ENCODE measurements at regions not wholly inside any gene's neighbourhood (a gene's known extent, or its start where the extent isn't known, plus 50 kb on each side); places are given as distances from the start of the nearest gene placed in this dataset.
A peak's percentile ranks its signal among the peaks of the same experiment; 100 is the strongest.
"Not testable (repeated sequence)": the region's sequence is repeated elsewhere in the genome, so short reads cannot be mapped to it uniquely, and the experiment has no call there.

DNA sequence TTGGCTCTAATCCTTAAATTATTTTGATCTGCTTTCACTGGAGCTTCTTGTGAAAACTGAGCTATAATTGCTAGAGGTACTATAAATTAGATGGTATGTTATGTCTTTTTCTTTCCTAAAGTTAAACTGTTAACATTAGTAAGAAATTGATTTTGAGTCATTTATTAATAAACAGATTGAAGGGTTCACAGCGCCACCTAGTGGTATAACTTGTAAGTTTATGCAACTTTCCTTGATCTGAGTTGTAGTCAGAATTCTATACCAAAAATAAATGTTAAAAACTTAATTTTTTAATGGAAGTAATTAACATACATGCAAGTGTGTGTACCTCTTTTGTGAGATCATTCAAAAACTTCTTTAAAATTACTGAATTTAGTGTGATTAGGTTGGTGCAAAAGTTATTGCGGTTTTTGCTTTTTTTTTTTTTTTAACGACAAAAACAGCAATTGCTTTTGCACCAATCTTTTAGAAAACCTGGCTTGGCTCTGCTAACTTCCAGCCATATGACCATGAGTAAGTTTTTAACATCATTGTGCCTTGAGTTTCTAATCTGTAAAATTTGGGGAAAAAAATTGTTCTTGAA is 151.5 kb downstream of the CENPC start:
- ChIA-PET CTCF (interaction anchor here (0.5 kb wide), 1 partner anchor 1799 kb away, joined by 3 read pairs; no protein-coding TSS in a partner anchor), POLR2A (no interaction called here)
- in situ Hi-C loops (cut with HindIII; ENCODE audit: low pct_unique_long_range_greater_than_20kb, low sequenced_read_pairs): no loop called here
- Histone ChIP-seq H3K36me3 (ENCODE audit: control insufficient read depth, insufficient read depth, low read length) (no peaks in the 10 kb centered on the region), H3K4me1 (ENCODE audit: control insufficient read depth, insufficient read depth, low read length) (no peaks in the 10 kb centered on the region), H3K27me3 (ENCODE audit: control insufficient read depth, insufficient read depth, low read length) (no peaks in the 10 kb centered on the region), H3K9me3 (ENCODE audit: control insufficient read depth, insufficient read depth, low read depth, low read length) (no peaks in the 10 kb centered on the region), H3K27ac (ENCODE audit: low read length) (no peak overlapping the region), H3K4me3 (ENCODE audit: low read depth in 2 of 2, low read length in 2 of 2) (no peak overlapping the region)
- DNase-seq (ENCODE audit: low read depth, low spot score) (no peak), ATAC-seq (no peak)
- no TSS peak for BruUV-seq (replicated peaks)
- TF ChIP-seq, protein P1, sequence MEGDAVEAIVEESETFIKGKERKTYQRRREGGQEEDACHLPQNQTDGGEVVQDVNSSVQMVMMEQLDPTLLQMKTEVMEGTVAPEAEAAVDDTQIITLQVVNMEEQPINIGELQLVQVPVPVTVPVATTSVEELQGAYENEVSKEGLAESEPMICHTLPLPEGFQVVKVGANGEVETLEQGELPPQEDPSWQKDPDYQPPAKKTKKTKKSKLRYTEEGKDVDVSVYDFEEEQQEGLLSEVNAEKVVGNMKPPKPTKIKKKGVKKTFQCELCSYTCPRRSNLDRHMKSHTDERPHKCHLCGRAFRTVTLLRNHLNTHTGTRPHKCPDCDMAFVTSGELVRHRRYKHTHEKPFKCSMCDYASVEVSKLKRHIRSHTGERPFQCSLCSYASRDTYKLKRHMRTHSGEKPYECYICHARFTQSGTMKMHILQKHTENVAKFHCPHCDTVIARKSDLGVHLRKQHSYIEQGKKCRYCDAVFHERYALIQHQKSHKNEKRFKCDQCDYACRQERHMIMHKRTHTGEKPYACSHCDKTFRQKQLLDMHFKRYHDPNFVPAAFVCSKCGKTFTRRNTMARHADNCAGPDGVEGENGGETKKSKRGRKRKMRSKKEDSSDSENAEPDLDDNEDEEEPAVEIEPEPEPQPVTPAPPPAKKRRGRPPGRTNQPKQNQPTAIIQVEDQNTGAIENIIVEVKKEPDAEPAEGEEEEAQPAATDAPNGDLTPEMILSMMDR (IDR thresholded peaks at IDR 0.05): peak; percentile 38; the same call in 1 of the 2 replicates
- no peak for TF ChIP-seq POLR2AphosphoS5 (IDR thresholded peaks at IDR 0.05; ENCODE audit: low read depth, low read length)
- intact Hi-C loops (cut with micrococcal nuclease; ENCODE audit: unreplicated experiment): no loop called here

DNA sequence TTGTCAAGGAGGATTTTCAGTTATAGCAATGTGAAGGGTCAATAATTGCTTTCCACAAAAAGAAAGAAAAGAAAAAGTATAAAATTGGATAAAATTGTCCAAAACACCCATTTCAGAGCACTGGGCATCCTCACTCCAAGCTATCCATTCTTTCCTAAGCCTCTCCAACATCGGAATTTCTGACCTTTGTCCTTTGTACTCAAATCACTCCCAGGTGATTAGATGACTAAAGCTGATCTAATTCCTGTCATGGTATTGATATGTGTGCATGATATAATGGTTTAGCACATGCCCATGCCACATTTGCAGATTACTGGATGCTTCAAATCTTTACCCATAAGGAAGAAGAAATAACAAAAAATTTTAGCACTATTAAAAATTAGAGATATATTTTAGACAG is 152.3 kb downstream of the CENPC start:
- ChIA-PET POLR2A (no interaction called here), CTCF (interaction anchor here (0.5 kb wide), 1 partner anchor 1798 kb away, joined by 3 read pairs; no protein-coding TSS in a partner anchor)
- TF ChIP-seq SIN3A (IDR thresholded peaks at IDR 0.05; ENCODE audit: borderline replicate concordance, insufficient read depth, low read depth, low read length): no peak
- TF ChIP-seq TCF7L2 (IDR thresholded peaks at IDR 0.05; ENCODE audit: low read depth, low read length): no peak
- TF ChIP-seq POLR2AphosphoS5 (IDR thresholded peaks at IDR 0.05; ENCODE audit: low read depth, low read length): no peak
- TF ChIP-seq, protein P2, sequence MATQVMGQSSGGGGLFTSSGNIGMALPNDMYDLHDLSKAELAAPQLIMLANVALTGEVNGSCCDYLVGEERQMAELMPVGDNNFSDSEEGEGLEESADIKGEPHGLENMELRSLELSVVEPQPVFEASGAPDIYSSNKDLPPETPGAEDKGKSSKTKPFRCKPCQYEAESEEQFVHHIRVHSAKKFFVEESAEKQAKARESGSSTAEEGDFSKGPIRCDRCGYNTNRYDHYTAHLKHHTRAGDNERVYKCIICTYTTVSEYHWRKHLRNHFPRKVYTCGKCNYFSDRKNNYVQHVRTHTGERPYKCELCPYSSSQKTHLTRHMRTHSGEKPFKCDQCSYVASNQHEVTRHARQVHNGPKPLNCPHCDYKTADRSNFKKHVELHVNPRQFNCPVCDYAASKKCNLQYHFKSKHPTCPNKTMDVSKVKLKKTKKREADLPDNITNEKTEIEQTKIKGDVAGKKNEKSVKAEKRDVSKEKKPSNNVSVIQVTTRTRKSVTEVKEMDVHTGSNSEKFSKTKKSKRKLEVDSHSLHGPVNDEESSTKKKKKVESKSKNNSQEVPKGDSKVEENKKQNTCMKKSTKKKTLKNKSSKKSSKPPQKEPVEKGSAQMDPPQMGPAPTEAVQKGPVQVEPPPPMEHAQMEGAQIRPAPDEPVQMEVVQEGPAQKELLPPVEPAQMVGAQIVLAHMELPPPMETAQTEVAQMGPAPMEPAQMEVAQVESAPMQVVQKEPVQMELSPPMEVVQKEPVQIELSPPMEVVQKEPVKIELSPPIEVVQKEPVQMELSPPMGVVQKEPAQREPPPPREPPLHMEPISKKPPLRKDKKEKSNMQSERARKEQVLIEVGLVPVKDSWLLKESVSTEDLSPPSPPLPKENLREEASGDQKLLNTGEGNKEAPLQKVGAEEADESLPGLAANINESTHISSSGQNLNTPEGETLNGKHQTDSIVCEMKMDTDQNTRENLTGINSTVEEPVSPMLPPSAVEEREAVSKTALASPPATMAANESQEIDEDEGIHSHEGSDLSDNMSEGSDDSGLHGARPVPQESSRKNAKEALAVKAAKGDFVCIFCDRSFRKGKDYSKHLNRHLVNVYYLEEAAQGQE (IDR thresholded peaks at IDR 0.05; ENCODE audit: insufficient read depth in 1 of 2, low read depth in 2 of 2, low read length in 1 of 2): no peak
- TF ChIP-seq, protein P1 (IDR thresholded peaks at IDR 0.05): no peak
- in situ Hi-C loops (cut with HindIII; ENCODE audit: low pct_unique_long_range_greater_than_20kb, low sequenced_read_pairs): no loop called here
- H3K4me3 ChIP-seq (ENCODE audit: low read depth in 2 of 2, low read length in 2 of 2): no peak overlapping the region
- H3K9me3 ChIP-seq (ENCODE audit: control insufficient read depth, insufficient read depth, low read depth, low read length): no peaks in the 10 kb centered on the region
- DNase-seq (ENCODE audit: low read depth, low spot score) (no peak), ATAC-seq (no peak)
- H3K4me1 ChIP-seq (ENCODE audit: control insufficient read depth, insufficient read depth, low read length): no peaks in the 10 kb centered on the region
- H3K27me3 ChIP-seq (ENCODE audit: control insufficient read depth, insufficient read depth, low read length): no peaks in the 10 kb centered on the region
- no TSS peak for BruUV-seq (replicated peaks)
- intact Hi-C loops (cut with micrococcal nuclease; ENCODE audit: unreplicated experiment): no loop called here
- no peaks in the 10 kb centered on the region for H3K36me3 ChIP-seq (ENCODE audit: control insufficient read depth, insufficient read depth, low read length)
- no peak overlapping the region for H3K27ac ChIP-seq (ENCODE audit: low read length)

DNA sequence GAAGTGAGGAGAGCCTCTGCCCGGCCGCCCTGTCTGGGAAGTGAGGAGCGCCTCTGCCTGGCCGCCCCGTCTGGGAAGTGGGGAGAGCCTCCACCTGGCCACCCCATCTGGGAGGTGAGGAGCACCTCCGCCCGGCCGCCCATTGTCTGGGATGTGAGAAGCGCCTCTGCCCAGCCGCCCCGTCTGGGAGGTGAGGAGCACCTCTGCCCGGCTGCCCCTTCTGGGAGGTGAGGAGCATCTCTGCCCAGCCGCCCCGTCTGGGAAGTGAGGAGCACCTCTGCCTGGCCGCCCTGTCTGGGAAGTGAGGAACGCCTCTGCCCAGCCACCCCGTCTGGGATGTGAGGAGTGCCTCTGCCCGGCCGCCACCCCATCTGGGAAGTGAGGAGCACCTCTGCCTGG is 163.9 kb downstream of the CENPC start:
- intact Hi-C loops (cut with micrococcal nuclease; ENCODE audit: unreplicated experiment); H3K4me3 ChIP-seq (ENCODE audit: low read depth in 2 of 2, low read length in 2 of 2); H3K36me3 ChIP-seq (ENCODE audit: control insufficient read depth, insufficient read depth, low read length); CTCF ChIA-PET; H3K27ac ChIP-seq (ENCODE audit: low read length); BruUV-seq (replicated peaks); DNase-seq (ENCODE audit: low read depth, low spot score); ATAC-seq; H3K27me3 ChIP-seq (ENCODE audit: control insufficient read depth, insufficient read depth, low read length); POLR2A ChIA-PET; in situ Hi-C loops (cut with HindIII; ENCODE audit: low pct_unique_long_range_greater_than_20kb, low sequenced_read_pairs); H3K9me3 ChIP-seq (ENCODE audit: control insufficient read depth, insufficient read depth, low read depth, low read length); H3K4me1 ChIP-seq (ENCODE audit: control insufficient read depth, insufficient read depth, low read length): not testable (repeated sequence)

DNA sequence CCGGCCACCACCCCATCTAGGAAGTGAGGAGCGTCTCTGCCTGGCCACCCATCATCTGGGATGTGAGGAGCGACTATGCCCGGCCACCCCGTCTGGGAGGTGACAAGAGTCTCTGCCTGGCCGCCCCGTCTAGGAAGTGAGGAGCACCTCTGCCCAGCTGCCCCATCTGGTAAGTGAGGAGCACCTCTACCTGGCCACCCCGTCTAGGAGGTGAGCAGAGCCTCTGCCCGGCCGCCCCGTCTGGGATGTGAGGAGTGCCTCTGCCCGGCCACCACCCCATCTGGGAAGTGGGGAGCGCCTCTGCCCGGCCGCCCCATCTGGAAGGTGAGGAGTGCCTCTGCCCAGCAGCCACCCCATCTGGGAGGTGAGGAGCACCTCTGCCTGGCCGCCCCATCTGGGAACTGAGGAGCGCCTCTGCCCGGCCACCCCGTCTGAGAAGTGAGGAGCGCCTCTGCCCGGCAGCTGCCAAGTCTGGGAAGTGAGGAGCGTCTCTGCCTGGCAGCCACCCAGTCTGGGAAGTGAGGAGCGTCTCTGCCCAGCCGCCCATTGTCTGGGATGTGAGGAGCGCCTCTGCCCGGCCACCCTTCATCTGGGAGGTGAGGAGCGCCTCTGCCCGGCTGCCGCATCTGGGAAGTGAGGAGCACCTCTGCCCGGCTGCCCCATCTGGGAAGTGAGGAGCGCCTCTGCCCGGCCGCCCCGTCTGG is 164.4 kb downstream of the CENPC start:
- DNase-seq (ENCODE audit: low read depth, low spot score); intact Hi-C loops (cut with micrococcal nuclease; ENCODE audit: unreplicated experiment); H3K27me3 ChIP-seq (ENCODE audit: control insufficient read depth, insufficient read depth, low read length); H3K27ac ChIP-seq (ENCODE audit: low read length); H3K4me3 ChIP-seq (ENCODE audit: low read depth in 2 of 2, low read length in 2 of 2); ATAC-seq; BruUV-seq (replicated peaks); in situ Hi-C loops (cut with HindIII; ENCODE audit: low pct_unique_long_range_greater_than_20kb, low sequenced_read_pairs); H3K9me3 ChIP-seq (ENCODE audit: control insufficient read depth, insufficient read depth, low read depth, low read length); POLR2A ChIA-PET; CTCF ChIA-PET; H3K36me3 ChIP-seq (ENCODE audit: control insufficient read depth, insufficient read depth, low read length); H3K4me1 ChIP-seq (ENCODE audit: control insufficient read depth, insufficient read depth, low read length): not testable (repeated sequence)

Data from Panc1 (cell line).